ENCODE measurements at regions not wholly inside any gene's neighbourhood (a gene's known extent, or its start where the extent isn't known, plus 50 kb on each side); places are given as distances from the start of the nearest gene placed in this dataset.

GRCh38 chr1:98157524-98158313 lies 236.9 kb upstream of the DPYD start:
- Histone ChIP-seq H3K27me3 (ENCODE audit: control insufficient read depth, insufficient read depth, low read length) (no peaks in the 10 kb centered on the region), H3K9me3 (ENCODE audit: control insufficient read depth, insufficient read depth, low read length) (no peaks in the 10 kb centered on the region), H3K27ac (ENCODE audit: low read depth, low read length) (no peak overlapping the region), H3K4me3 (ENCODE audit: low read depth, low read length) (no peak overlapping the region)
- TF ChIP-seq CTCF (IDR thresholded peaks at IDR 0.05; ENCODE audit: low read depth, low read length), result no peak
- POLR2A ChIA-PET, result interaction anchor here (0.6 kb wide), 1 partner anchor 171 kb away, joined by 3 read pairs; no protein-coding TSS in a partner anchor
- CTCF ChIA-PET, result no interaction called here
- DNase-seq (ENCODE audit: low read depth, low spot score), result peak; percentile 16

- no peak overlapping the region for H3K27ac ChIP-seq (ENCODE audit: low read depth, low read length)
- no peak for DNase-seq (ENCODE audit: low read depth, low spot score)
- TF ChIP-seq CTCF (IDR thresholded peaks at IDR 0.05; ENCODE audit: low read depth, low read length), result no peak
- ChIA-PET POLR2A (no interaction called here), CTCF (no interaction called here)
- no peaks in the 10 kb centered on the region for H3K27me3 ChIP-seq (ENCODE audit: control insufficient read depth, insufficient read depth, low read length)
- no peaks in the 10 kb centered on the region for H3K9me3 ChIP-seq (ENCODE audit: control insufficient read depth, insufficient read depth, low read length)
- H3K4me3 ChIP-seq (ENCODE audit: low read depth, low read length), result no peak overlapping the region
Observed at GRCh38 chr1:98147280-98147679, 226.4 kb upstream of the DPYD start.

DNA sequence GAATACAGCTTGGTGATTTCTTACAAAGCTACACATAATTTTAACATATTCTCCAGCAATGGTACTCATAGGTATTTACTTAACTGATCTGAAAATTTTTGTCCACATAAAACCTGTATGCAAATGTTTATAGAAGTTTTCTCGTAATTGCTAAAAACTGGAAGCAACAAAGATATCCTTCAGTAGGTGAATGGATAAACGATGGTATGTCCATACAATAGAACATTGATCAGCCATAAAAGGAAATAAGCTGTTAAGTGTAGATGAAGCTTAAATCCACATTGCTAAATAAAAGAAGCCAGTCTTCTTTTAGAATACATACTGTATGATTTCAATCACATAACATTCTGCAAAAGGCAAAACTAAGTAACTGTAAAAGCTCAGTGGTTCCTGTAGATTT lies 224.8 kb upstream of the DPYD start:
- no peak for DNase-seq (ENCODE audit: low read depth, low spot score)
- no peak for TF ChIP-seq CTCF (IDR thresholded peaks at IDR 0.05; ENCODE audit: low read depth, low read length)
- ChIA-PET POLR2A (no interaction called here), CTCF (no interaction called here)
- Histone ChIP-seq H3K9me3 (ENCODE audit: control insufficient read depth, insufficient read depth, low read length) (no peaks in the 10 kb centered on the region), H3K4me3 (ENCODE audit: low read depth, low read length) (no peak overlapping the region), H3K27ac (ENCODE audit: low read depth, low read length) (no peak overlapping the region), H3K27me3 (ENCODE audit: control insufficient read depth, insufficient read depth, low read length) (no peaks in the 10 kb centered on the region)

DNA sequence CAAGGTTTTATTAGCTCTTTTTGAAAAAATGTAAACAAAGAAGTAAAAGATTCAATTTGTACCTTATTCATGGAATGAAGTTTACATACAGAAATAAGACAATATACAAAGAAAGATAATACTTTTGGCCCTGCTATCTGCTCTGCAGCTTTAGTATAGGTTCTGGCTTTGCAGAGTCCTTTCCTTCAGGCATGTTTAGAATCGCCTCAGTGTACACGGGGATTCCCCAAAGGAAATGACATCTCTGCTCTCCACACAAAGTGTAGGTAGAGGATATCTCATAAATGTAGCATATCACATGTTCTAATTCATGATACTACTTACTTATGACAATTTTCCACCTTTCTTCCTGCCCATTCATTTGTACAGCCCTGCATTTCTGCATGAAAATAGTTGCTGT lies 222.6 kb upstream of the DPYD start:
- no peak for TF ChIP-seq CTCF (IDR thresholded peaks at IDR 0.05; ENCODE audit: low read depth, low read length)
- Histone ChIP-seq H3K27ac (ENCODE audit: low read depth, low read length) (no peak overlapping the region), H3K9me3 (ENCODE audit: control insufficient read depth, insufficient read depth, low read length) (no peaks in the 10 kb centered on the region), H3K4me3 (ENCODE audit: low read depth, low read length) (no peak overlapping the region), H3K27me3 (ENCODE audit: control insufficient read depth, insufficient read depth, low read length) (no peaks in the 10 kb centered on the region)
- DNase-seq (ENCODE audit: low read depth, low spot score), result no peak
- POLR2A ChIA-PET, result no interaction called here
- CTCF ChIA-PET, result no interaction called here

GRCh38 chr1:98133131-98133530 lies 212.3 kb upstream of the DPYD start:
- TF ChIP-seq CTCF (IDR thresholded peaks at IDR 0.05; ENCODE audit: low read depth, low read length), result no peak
- POLR2A ChIA-PET, result no interaction called here
- H3K9me3 ChIP-seq (ENCODE audit: control insufficient read depth, insufficient read depth, low read length), result no peaks in the 10 kb centered on the region
- CTCF ChIA-PET, result interaction anchor here (1.4 kb wide), 1 partner anchor 335 kb away, joined by 3 read pairs; no protein-coding TSS in a partner anchor
- H3K27me3 ChIP-seq (ENCODE audit: control insufficient read depth, insufficient read depth, low read length), result no peaks in the 10 kb centered on the region
- H3K27ac ChIP-seq (ENCODE audit: low read depth, low read length), result no peak overlapping the region
- DNase-seq (ENCODE audit: low read depth, low spot score), result no peak
- H3K4me3 ChIP-seq (ENCODE audit: low read depth, low read length), result no peak overlapping the region
